Astrocyte of the cerebellum (primary cell): ENCODE measurements at regions not wholly inside any gene's neighbourhood (a gene's known extent, or its start where the extent isn't known, plus 50 kb on each side); places are given as distances from the start of the nearest gene placed in this dataset.
"Not testable (repeated sequence)": the region's sequence is repeated elsewhere in the genome, so short reads cannot be mapped to it uniquely, and the experiment has no call there.

ENCODE experiments used
- DNase-seq: peaks from one replicate; pipeline ENCODE4 v3.0.0-alpha.2; 2011; ENCODE audit warnings: low read depth
- H3K4me3 ChIP-seq: 2 replicates; pipeline ENCODE4 v1.5.1; 2011; ENCODE audit warnings: mild to moderate bottlenecking, low read depth, low read length, moderate library complexity
- CTCF ChIP-seq: IDR thresholded peaks from 2 replicates; pipeline ENCODE4 v1.5.1; 2012; ENCODE audit warnings: low read length, low read depth, moderate library complexity, mild to moderate bottlenecking; ENCODE audit errors: missing control alignments
- in situ Hi-C: cut with HindIII; loops from 2 replicates; pipeline ENCODE4 v1.10.0; 2017; ENCODE audit warnings: low sequenced_read_pairs

DNA sequence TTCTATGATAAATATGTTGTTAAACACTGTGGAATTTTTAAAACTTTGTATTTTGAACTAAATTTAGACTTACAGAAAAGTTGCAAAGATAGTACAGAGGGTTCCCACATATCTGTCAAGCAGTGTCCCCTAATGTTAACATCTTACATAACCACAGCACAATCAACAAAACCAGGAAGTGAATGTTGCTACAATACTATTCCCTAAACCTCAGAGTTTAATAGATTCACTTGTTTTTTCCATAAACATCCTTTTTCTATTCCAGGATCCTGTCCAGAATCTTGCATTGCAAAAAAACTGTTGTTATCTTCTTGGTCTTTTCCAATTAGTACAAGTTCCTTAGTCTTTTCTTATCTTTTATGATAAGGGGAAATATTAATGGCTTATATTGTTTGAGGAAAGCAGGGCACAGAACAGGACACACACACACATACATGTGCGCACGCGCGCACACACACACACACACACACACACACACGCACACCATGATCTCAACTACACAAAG, 251.1 kb upstream of the TRIB2 start:
- no peak overlapping the region for H3K4me3 ChIP-seq
- DNase-seq, result no peak
- TF ChIP-seq CTCF, result no peak
- in situ Hi-C loops, result no loop called here

GRCh38 chr2:12467303-12467702, 249.4 kb upstream of the TRIB2 start:
- in situ Hi-C loops, result no loop called here

DNA sequence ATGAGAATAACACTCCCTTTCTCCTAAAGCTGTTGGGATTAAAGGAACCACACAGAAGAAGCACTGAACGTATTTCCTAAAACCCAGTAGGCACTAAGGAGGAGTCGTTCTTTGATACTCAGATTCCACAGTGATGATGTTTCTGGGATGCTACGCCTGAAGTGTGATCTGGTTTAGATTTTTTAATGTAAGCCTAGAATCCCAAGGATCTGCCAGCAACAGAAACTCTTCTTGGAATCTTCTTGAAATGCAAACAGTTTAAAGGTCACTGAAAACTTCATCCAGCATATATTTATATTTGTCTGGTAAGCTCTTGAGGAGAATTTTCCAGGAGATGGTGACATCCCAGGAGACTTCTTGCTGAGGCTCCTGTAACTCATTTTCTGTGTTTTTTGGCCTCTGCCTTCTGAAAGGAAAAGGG, 247.6 kb upstream of the TRIB2 start:
- no peak for DNase-seq
- in situ Hi-C loops, result no loop called here
- H3K4me3 ChIP-seq, result no peak overlapping the region
- TF ChIP-seq CTCF, result no peak

More at GRCh38 chr2:12467303-12467702, 249.4 kb upstream of the TRIB2 start:
- no peak overlapping the region for H3K4me3 ChIP-seq
- DNase-seq, result no peak
- no peak for TF ChIP-seq CTCF

- H3K4me3 ChIP-seq, in situ Hi-C loops, DNase-seq: not testable (repeated sequence)
These were observed 244.5 kb upstream of the TRIB2 start for GRCh38 chr2:12472265-12472664.

DNA sequence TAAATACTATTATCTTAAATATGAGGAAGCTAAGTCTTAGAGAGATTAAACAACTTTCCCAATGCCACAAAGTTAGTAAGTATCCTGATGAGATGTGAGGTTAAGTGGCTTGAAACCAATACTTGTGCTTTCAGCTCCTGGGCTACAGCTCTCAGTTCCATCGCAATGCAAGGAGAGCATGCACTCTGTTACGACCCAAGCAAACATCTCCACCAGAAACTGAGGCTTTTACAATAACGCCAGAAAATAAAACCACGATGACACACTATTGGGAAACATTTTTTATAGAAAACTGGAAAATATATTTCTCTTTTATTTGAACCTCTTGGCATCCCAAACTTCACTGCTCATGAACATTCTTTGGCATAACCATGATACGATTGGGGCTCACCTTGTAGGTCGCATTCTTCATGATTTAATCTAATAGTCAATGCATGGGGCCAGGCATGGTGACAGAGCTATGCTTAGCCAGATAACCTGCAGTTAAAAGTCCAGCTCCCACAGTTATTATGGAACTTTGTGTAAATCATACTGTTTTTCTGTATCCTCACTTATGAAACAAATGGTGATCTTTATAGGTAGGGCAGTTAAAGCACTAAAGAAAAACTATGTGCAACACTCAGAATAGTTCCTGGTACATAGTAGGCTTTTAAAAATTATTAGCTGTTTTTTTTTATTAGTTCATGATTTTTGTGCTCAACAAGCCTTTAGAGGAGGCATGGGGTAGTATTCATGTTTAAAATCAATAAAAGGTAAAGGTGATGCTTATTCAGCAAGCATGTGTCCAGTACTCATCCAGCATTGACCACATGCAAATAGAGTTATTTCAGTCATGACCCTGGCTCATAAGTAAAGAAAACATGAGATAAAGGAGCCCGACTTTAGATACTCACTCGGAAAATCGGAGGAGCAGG, 238.3 kb upstream of the TRIB2 start:
- TF ChIP-seq CTCF, result no peak
- in situ Hi-C loops, result no loop called here
- DNase-seq, result peak; percentile 20
- H3K4me3 ChIP-seq, result no peak overlapping the region

DNA sequence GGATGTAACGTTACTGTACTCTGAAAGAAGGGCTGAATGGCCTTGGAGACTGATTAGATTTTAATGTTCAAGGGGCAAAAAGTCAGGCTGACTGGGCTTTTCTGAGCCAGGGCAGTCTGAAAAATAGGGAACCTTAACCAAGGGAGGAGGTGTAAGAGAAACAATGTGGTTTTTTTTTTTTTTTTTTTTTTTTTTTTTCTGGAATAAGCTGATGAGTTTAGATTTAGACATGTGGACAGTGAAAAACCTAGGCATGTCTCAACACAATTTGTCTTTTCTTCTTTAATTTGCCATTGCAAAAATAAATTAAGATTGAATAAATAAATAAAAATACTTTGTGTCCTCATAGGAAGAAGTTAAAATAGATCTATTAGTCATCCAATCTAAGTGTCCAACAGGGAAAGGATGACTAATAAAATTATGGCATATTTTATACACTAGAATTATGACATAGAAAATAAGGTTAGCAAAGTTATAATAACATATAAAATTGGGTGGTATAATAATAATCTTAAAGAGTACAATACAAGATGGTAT, 237.6 kb upstream of the TRIB2 start:
- no peak overlapping the region for H3K4me3 ChIP-seq
- TF ChIP-seq CTCF, result no peak
- DNase-seq, result no peak
- in situ Hi-C loops, result no loop called here
